NCI-H2029 (cell line): ENCODE measurements at regions not wholly inside any gene's neighbourhood (a gene's known extent, or its start where the extent isn't known, plus 50 kb on each side); places are given as distances from the start of the nearest gene placed in this dataset.
"Not testable (repeated sequence)": the region's sequence is repeated elsewhere in the genome, so short reads cannot be mapped to it uniquely, and the experiment has no call there.

Source experiments
- DNase-seq: peaks from one replicate; lab custom pipeline; 2025; lab: John Stamatoyannopoulos, UW

GRCh38 chr2:40579247-40579646 lies 127.4 kb upstream of the SLC8A1 start:
- DNase-seq = no peak

- no peak for DNase-seq
Observed at GRCh38 chr2:40584432-40584831, 132.5 kb upstream of the SLC8A1 start.

- no peak for DNase-seq
Observed at GRCh38 chr2:40591774-40592173, 139.9 kb upstream of the SLC8A1 start.

- no peak for DNase-seq
Observed at GRCh38 chr2:40592218-40592617, 140.3 kb upstream of the SLC8A1 start.

GRCh38 chr2:40606862-40607261 lies 155.0 kb upstream of the SLC8A1 start:
- DNase-seq = no peak

- DNase-seq = no peak
Observed at GRCh38 chr2:40611196-40611595, 159.3 kb upstream of the SLC8A1 start.

GRCh38 chr2:40625849-40626248 lies 174.0 kb upstream of the SLC8A1 start:
- DNase-seq = no peak

- DNase-seq = no peak
Observed at GRCh38 chr2:40628556-40628955, 176.7 kb upstream of the SLC8A1 start.

- DNase-seq = no peak
Observed at GRCh38 chr2:40629768-40630434, 178.0 kb upstream of the SLC8A1 start.

- no peak for DNase-seq
Observed at GRCh38 chr2:40639320-40639719, 187.4 kb upstream of the SLC8A1 start.

- DNase-seq = no peak
Observed at GRCh38 chr2:40642237-40642636, 190.3 kb upstream of the SLC8A1 start.

GRCh38 chr2:40642726-40643125 lies 190.8 kb upstream of the SLC8A1 start:
- no peak for DNase-seq

- DNase-seq = no peak
Observed at GRCh38 chr2:40646642-40647041, 194.8 kb upstream of the SLC8A1 start.

GRCh38 chr2:40652155-40652554 lies 200.3 kb upstream of the SLC8A1 start:
- no peak for DNase-seq

- DNase-seq = no peak
Observed at GRCh38 chr2:40653829-40654228, 201.9 kb upstream of the SLC8A1 start.

GRCh38 chr2:40654346-40654745 lies 202.5 kb upstream of the SLC8A1 start:
- DNase-seq = no peak

- DNase-seq = no peak
Observed at GRCh38 chr2:40658941-40659340, 207.1 kb upstream of the SLC8A1 start.

- no peak for DNase-seq
Observed at GRCh38 chr2:40665493-40666232, 213.8 kb upstream of the SLC8A1 start.

GRCh38 chr2:40666398-40666797 lies 214.5 kb upstream of the SLC8A1 start:
- no peak for DNase-seq

GRCh38 chr2:40668425-40668824 lies 216.5 kb upstream of the SLC8A1 start:
- DNase-seq = no peak

GRCh38 chr2:40676134-40676790 lies 224.4 kb upstream of the SLC8A1 start:
- DNase-seq = not testable (repeated sequence)

GRCh38 chr2:40680547-40680946 lies 228.7 kb upstream of the SLC8A1 start:
- DNase-seq = no peak

GRCh38 chr2:40690036-40690435 lies 238.1 kb upstream of the SLC8A1 start:
- no peak for DNase-seq
